ENCODE measurements at regions not wholly inside any gene's neighbourhood (a gene's known extent, or its start where the extent isn't known, plus 50 kb on each side); places are given as distances from the start of the nearest gene placed in this dataset.

- no peaks in the 10 kb centered on the region for H3F3A ChIP-seq (ENCODE audit: insufficient read depth, low read length)
- DNase-seq = no peak
- H4K20me1 ChIP-seq (ENCODE audit: insufficient read depth, low read length) = no peaks in the 10 kb centered on the region
- H3K4me3 ChIP-seq (ENCODE audit: low read length) = no peak overlapping the region
- no peak overlapping the region for H2AFZ ChIP-seq (ENCODE audit: low read length)
- TF ChIP-seq CTCF (IDR thresholded peaks at IDR 0.05; ENCODE audit: low read length) (no peak), EZH2phosphoT487 (IDR thresholded peaks at IDR 0.05; ENCODE audit: low read length) (no peak), EZH2 (optimal IDR thresholded peaks at IDR 0.05; ENCODE audit: low read depth, low read length) (no peak)
- no peak overlapping the region for H3K4me2 ChIP-seq (ENCODE audit: low read depth, low read length)
- no peaks in the 10 kb centered on the region for H3K9me3 ChIP-seq (replicated peaks; ENCODE audit: insufficient read depth, low read length)
- H3K9ac ChIP-seq (ENCODE audit: low read length) = no peak overlapping the region
- no peaks in the 10 kb centered on the region for H3K4me1 ChIP-seq (ENCODE audit: low read length)
- H3K79me2 ChIP-seq (ENCODE audit: low read length) = no peaks in the 10 kb centered on the region
- H3K9me2 ChIP-seq (replicated peaks; ENCODE audit: insufficient read depth, low read length) = no peaks in the 10 kb centered on the region
- no peaks in the 10 kb centered on the region for H3K27me3 ChIP-seq (replicated peaks; ENCODE audit: insufficient read depth, low read length)
- H3K27ac ChIP-seq (ENCODE audit: low read length) = no peak overlapping the region
- H3K36me3 ChIP-seq (replicated peaks; ENCODE audit: insufficient read depth, low read length) = no peaks in the 10 kb centered on the region
These were observed 282.2 kb upstream of the FAM174A start for GRCh38 chr5:100252944-100253343.

- no peaks in the 10 kb centered on the region for H3K4me1 ChIP-seq (ENCODE audit: low read length)
- no peak overlapping the region for H2AFZ ChIP-seq (ENCODE audit: low read length)
- H3K79me2 ChIP-seq (ENCODE audit: low read length) = no peaks in the 10 kb centered on the region
- H4K20me1 ChIP-seq (ENCODE audit: insufficient read depth, low read length) = no peaks in the 10 kb centered on the region
- H3F3A ChIP-seq (ENCODE audit: insufficient read depth, low read length) = no peaks in the 10 kb centered on the region
- no peak overlapping the region for H3K4me3 ChIP-seq (ENCODE audit: low read length)
- H3K36me3 ChIP-seq (replicated peaks; ENCODE audit: insufficient read depth, low read length) = no peaks in the 10 kb centered on the region
- no peak for DNase-seq
- no peak overlapping the region for H3K4me2 ChIP-seq (ENCODE audit: low read depth, low read length)
- TF ChIP-seq EZH2 (optimal IDR thresholded peaks at IDR 0.05; ENCODE audit: low read depth, low read length) = no peak
- TF ChIP-seq CTCF (IDR thresholded peaks at IDR 0.05; ENCODE audit: low read length) = no peak
- no peak for TF ChIP-seq EZH2phosphoT487 (IDR thresholded peaks at IDR 0.05; ENCODE audit: low read length)
- H3K27ac ChIP-seq (ENCODE audit: low read length) = no peak overlapping the region
- no peak overlapping the region for H3K9ac ChIP-seq (ENCODE audit: low read length)
- H3K9me3 ChIP-seq (replicated peaks; ENCODE audit: insufficient read depth, low read length) = no peaks in the 10 kb centered on the region
- no peaks in the 10 kb centered on the region for H3K9me2 ChIP-seq (replicated peaks; ENCODE audit: insufficient read depth, low read length)
- no peaks in the 10 kb centered on the region for H3K27me3 ChIP-seq (replicated peaks; ENCODE audit: insufficient read depth, low read length)
These were observed 283.1 kb upstream of the FAM174A start for GRCh38 chr5:100252037-100252436.

- no peaks in the 10 kb centered on the region for H4K20me1 ChIP-seq (ENCODE audit: insufficient read depth, low read length)
- no peak overlapping the region for H3K4me3 ChIP-seq (ENCODE audit: low read length)
- no peaks in the 10 kb centered on the region for H3K9me3 ChIP-seq (replicated peaks; ENCODE audit: insufficient read depth, low read length)
- H3K27ac ChIP-seq (ENCODE audit: low read length) = no peak overlapping the region
- H3K4me2 ChIP-seq (ENCODE audit: low read depth, low read length) = no peak overlapping the region
- no peaks in the 10 kb centered on the region for H3K79me2 ChIP-seq (ENCODE audit: low read length)
- no peaks in the 10 kb centered on the region for H3K36me3 ChIP-seq (replicated peaks; ENCODE audit: insufficient read depth, low read length)
- no peak overlapping the region for H2AFZ ChIP-seq (ENCODE audit: low read length)
- no peaks in the 10 kb centered on the region for H3K4me1 ChIP-seq (ENCODE audit: low read length)
- H3K9me2 ChIP-seq (replicated peaks; ENCODE audit: insufficient read depth, low read length) = no peaks in the 10 kb centered on the region
- TF ChIP-seq EZH2 (optimal IDR thresholded peaks at IDR 0.05; ENCODE audit: low read depth, low read length) (no peak), EZH2phosphoT487 (IDR thresholded peaks at IDR 0.05; ENCODE audit: low read length) (no peak), CTCF (IDR thresholded peaks at IDR 0.05; ENCODE audit: low read length) (no peak)
- no peak for DNase-seq
- no peak overlapping the region for H3K9ac ChIP-seq (ENCODE audit: low read length)
- H3F3A ChIP-seq (ENCODE audit: insufficient read depth, low read length) = no peaks in the 10 kb centered on the region
- no peaks in the 10 kb centered on the region for H3K27me3 ChIP-seq (replicated peaks; ENCODE audit: insufficient read depth, low read length)
These were observed 285.3 kb upstream of the FAM174A start for GRCh38 chr5:100249884-100250269.

Data from MM.1S (cell line).